ENCODE measurements at regions not wholly inside any gene's neighbourhood (a gene's known extent, or its start where the extent isn't known, plus 50 kb on each side); places are given as distances from the start of the nearest gene placed in this dataset.

DNA sequence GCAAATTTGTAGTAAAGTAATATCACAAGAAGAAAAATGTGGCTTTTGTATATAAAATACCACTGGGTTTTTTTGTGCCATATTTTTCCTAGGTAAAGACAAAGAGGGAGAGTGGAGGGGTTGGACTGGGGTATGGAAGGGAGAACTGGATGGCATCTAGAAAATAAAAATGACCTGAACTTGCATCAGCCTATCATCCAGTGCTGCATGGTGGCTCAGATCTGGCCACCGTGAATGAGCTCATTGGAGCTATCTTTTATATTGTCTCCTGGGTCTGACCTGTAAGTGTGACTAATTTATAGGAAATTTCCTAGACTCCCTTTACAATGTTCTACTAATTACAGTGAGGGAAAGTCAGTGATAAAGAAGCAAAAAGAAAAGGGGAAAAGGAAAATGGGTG is 369.0 kb downstream of the TMEM182 start:
- TF ChIP-seq, protein P1, sequence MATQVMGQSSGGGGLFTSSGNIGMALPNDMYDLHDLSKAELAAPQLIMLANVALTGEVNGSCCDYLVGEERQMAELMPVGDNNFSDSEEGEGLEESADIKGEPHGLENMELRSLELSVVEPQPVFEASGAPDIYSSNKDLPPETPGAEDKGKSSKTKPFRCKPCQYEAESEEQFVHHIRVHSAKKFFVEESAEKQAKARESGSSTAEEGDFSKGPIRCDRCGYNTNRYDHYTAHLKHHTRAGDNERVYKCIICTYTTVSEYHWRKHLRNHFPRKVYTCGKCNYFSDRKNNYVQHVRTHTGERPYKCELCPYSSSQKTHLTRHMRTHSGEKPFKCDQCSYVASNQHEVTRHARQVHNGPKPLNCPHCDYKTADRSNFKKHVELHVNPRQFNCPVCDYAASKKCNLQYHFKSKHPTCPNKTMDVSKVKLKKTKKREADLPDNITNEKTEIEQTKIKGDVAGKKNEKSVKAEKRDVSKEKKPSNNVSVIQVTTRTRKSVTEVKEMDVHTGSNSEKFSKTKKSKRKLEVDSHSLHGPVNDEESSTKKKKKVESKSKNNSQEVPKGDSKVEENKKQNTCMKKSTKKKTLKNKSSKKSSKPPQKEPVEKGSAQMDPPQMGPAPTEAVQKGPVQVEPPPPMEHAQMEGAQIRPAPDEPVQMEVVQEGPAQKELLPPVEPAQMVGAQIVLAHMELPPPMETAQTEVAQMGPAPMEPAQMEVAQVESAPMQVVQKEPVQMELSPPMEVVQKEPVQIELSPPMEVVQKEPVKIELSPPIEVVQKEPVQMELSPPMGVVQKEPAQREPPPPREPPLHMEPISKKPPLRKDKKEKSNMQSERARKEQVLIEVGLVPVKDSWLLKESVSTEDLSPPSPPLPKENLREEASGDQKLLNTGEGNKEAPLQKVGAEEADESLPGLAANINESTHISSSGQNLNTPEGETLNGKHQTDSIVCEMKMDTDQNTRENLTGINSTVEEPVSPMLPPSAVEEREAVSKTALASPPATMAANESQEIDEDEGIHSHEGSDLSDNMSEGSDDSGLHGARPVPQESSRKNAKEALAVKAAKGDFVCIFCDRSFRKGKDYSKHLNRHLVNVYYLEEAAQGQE (IDR thresholded peaks at IDR 0.05; ENCODE audit: low read depth), result no peak
- TF ChIP-seq, protein P2, sequence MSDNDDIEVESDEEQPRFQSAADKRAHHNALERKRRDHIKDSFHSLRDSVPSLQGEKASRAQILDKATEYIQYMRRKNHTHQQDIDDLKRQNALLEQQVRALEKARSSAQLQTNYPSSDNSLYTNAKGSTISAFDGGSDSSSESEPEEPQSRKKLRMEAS (IDR thresholded peaks at IDR 0.05), result no peak
- TF ChIP-seq RAD21 (IDR thresholded peaks at IDR 0.05; ENCODE audit: low read depth) (no peak), YY1 (IDR thresholded peaks at IDR 0.05; ENCODE audit: low read depth) (no peak)

Data from Ishikawa (cell line).